Liver (tissue), 8 donors: ENCODE measurements at regions not wholly inside any gene's neighbourhood (a gene's known extent, or its start where the extent isn't known, plus 50 kb on each side); places are given as distances from the start of the nearest gene placed in this dataset.

ENCODE experiments used
- DNase-seq: peaks from one replicate; pipeline ENCODE4 v3.0.0-alpha.2; 2017; ENCODE audit warnings: low spot score
- H3K27ac ChIP-seq, 2 donors: one replicate each; pipeline ENCODE4 v1.7.0; 2013; ENCODE audit warnings: inconsistent platforms in 2 of 2, low read length in 2 of 2, control low read depth in 1 of 2, low read depth in 1 of 2, mild to moderate bottlenecking in 1 of 2
- H3K27me3 ChIP-seq, 4 donors: one replicate each; pipeline versions ENCODE4 v1.6.1 to v1.7.0; 2013; ENCODE audit warnings: low read length in 3 of 4, inconsistent platforms in 1 of 4, mild to moderate bottlenecking in 1 of 4, moderate library complexity in 1 of 4; ENCODE audit not compliant: control insufficient read depth in 4 of 4, insufficient read depth in 4 of 4
- H3K36me3 ChIP-seq, 4 donors: one replicate each; pipeline versions ENCODE4 v1.6.1 to v1.7.0; 2013; ENCODE audit warnings: low read length in 3 of 4, mild to moderate bottlenecking in 3 of 4, low read depth in 1 of 4, moderate library complexity in 1 of 4; ENCODE audit not compliant: control insufficient read depth in 4 of 4, insufficient read depth in 3 of 4
- H3K4me1 ChIP-seq, 4 donors: one replicate each; pipeline versions ENCODE4 v1.6.1 to v1.7.0; 2013; ENCODE audit warnings: low read length in 3 of 4, mild to moderate bottlenecking in 3 of 4, moderate library complexity in 1 of 4; ENCODE audit not compliant: control insufficient read depth in 4 of 4, insufficient read depth in 4 of 4
- H3K4me3 ChIP-seq, 3 donors: one replicate each; pipeline versions ENCODE4 v1.6.1 to v1.7.0; 2013; ENCODE audit warnings: low read length in 3 of 3, control low read depth in 1 of 3, low read depth in 1 of 3, mild to moderate bottlenecking in 1 of 3
- H3K9ac ChIP-seq, 2 donors: one replicate each; pipeline ENCODE4 v1.7.0; 2013; ENCODE audit warnings: low read length in 2 of 2, mild to moderate bottlenecking in 2 of 2, moderate library complexity in 2 of 2, control low read depth in 1 of 2, low read depth in 1 of 2
- H3K9me3 ChIP-seq, 4 donors: one replicate each; pipeline versions ENCODE4 v1.6.1 to v1.7.0; 2013; ENCODE audit warnings: low read length in 3 of 4; ENCODE audit not compliant: control insufficient read depth in 4 of 4
- CTCF ChIP-seq: fragments of 150-350 bp; IDR thresholded peaks from 2 replicates; pipeline ENCODE4 v1.5.1; 2017; ENCODE audit warnings: improper control_type of control experiment, low read depth, low read length; ENCODE audit not compliant: missing input control
- EGR1 ChIP-seq, 2 donors: IDR thresholded peaks; 2 replicates each; pipeline ENCODE4 v1.6.1; 2016 to 2018; ENCODE audit warnings: antibody characterized with exemption in 2 of 2, low read depth in 2 of 2
- FOXA2 ChIP-seq: IDR thresholded peaks from 2 replicates; pipeline ENCODE4 v1.6.1; 2016; ENCODE audit warnings: antibody characterized with exemption
- GABPA ChIP-seq, 2 donors: IDR thresholded peaks in 1 of 2; conservative IDR thresholded peaks in 1 of 2; 2 replicates each; pipeline ENCODE4 v1.6.1; 2016; ENCODE audit warnings: antibody characterized with exemption in 2 of 2, mild to moderate bottlenecking in 1 of 2, moderate library complexity in 1 of 2
- HNF4A ChIP-seq, 2 donors: conservative IDR thresholded peaks; 2 replicates each; pipeline ENCODE4 v1.6.1; 2016; ENCODE audit warnings: antibody characterized with exemption in 2 of 2, mild to moderate bottlenecking in 2 of 2
- HNF4G ChIP-seq: IDR thresholded peaks from 2 replicates; pipeline ENCODE4 v1.6.1; 2016; ENCODE audit warnings: antibody characterized with exemption
- JUND ChIP-seq, 2 donors: IDR thresholded peaks; 2 replicates each; pipeline ENCODE4 v1.6.1; 2016; ENCODE audit warnings: antibody characterized with exemption in 2 of 2
- RAD21 ChIP-seq, 2 donors: IDR thresholded peaks; 2 replicates each; pipeline ENCODE4 v1.6.1; 2016; ENCODE audit warnings: antibody characterized with exemption in 2 of 2, mild to moderate bottlenecking in 2 of 2
- REST ChIP-seq: IDR thresholded peaks from 2 replicates; pipeline ENCODE4 v1.6.1; 2016; ENCODE audit warnings: antibody characterized with exemption, mild to moderate bottlenecking
- RXRA ChIP-seq, 2 donors: IDR thresholded peaks; 2 replicates each; pipeline ENCODE4 v1.6.1; 2017 to 2018; ENCODE audit warnings: antibody characterized with exemption in 2 of 2, mild to moderate bottlenecking in 1 of 2
- SP1 ChIP-seq: IDR thresholded peaks from 2 replicates; pipeline ENCODE4 v1.6.1; 2018; ENCODE audit warnings: antibody characterized with exemption, mild to moderate bottlenecking
- TAF1 ChIP-seq: conservative IDR thresholded peaks from 2 replicates; pipeline ENCODE4 v1.6.1; 2016; ENCODE audit warnings: antibody characterized with exemption, mild to moderate bottlenecking
- YY1 ChIP-seq: IDR thresholded peaks from 2 replicates; pipeline ENCODE4 v1.6.1; 2016; ENCODE audit warnings: antibody characterized with exemption, mild to moderate bottlenecking
- WGBS: extraction: QIAGEN DNeasy Blood & Tissue Kit; methylation state at CpG from one replicate; pipeline ENCODE4 v1.1.7; 2013; 5-methylcytosine and 5-hydroxymethylcytosine counted together
- donor health status: healthy.
- donor health status: healthy.
- donor health status: healthy.
- donor health status: healthy.
- donor health status: healthy.

- Histone ChIP-seq H3K4me3 (no peak overlapping the region), H3K9ac (no peak overlapping the region), H3K27ac (no peak overlapping the region), H3K4me1 (no peaks in the 10 kb centered on the region), H3K36me3 (no peaks in the 10 kb centered on the region), H3K9me3 (peaks cover 2 to 8% (median 5%) of the 10 kb centered on the region in 4 donors), H3K27me3 (no peaks in the 10 kb centered on the region)
- no peak for DNase-seq
- WGBS: 89% methylated on average over 25 of the region's 25 CpGs
- TF ChIP-seq FOXA2 (no peak), HNF4A (conservative IDR thresholded peaks at IDR 0.05) (no peak), RAD21 (IDR thresholded peaks at IDR 0.05) (no peak), CTCF (no peak), JUND (IDR thresholded peaks at IDR 0.05) (no peak), SP1 (no peak), GABPA (IDR thresholded peaks at IDR 0.05 in 1 of 2, conservative IDR thresholded peaks at IDR 0.05 in 1 of 2) (no peak), EGR1 (IDR thresholded peaks at IDR 0.05; ENCODE audit: low read depth in 2 of 2) (no peak), TAF1 (no peak), REST (no peak), YY1 (no peak), HNF4G (no peak), RXRA (IDR thresholded peaks at IDR 0.05) (no peak)
Observed at GRCh38 chr7:416761-417624, 102.7 kb downstream of the PDGFA start.

DNA sequence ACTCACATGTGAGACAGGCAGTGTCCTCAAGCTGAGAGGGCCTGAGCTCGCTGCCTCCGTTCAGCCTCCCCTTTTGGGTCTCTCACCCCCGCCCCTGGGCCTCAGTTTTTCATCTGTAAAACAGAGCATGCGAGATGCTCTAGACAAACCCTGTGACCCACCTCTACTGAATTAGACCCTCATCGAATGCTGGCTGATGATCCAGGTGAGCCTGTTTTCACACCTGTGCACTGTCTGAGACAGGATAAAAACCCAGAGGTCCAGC is 102.1 kb downstream of the PDGFA start:
- WGBS: 93% methylated on average over 5 of the region's 5 CpGs
- Histone ChIP-seq H3K36me3 (no peaks in the 10 kb centered on the region), H3K9me3 (peaks cover 2 to 8% (median 5%) of the 10 kb centered on the region in 4 donors), H3K4me3 (no peak overlapping the region), H3K27ac (no peak overlapping the region), H3K9ac (no peak overlapping the region), H3K4me1 (no peaks in the 10 kb centered on the region), H3K27me3 (no peaks in the 10 kb centered on the region)
- DNase-seq: no peak
- TF ChIP-seq YY1: no peak
- no peak for TF ChIP-seq REST
- no peak for TF ChIP-seq GABPA (IDR thresholded peaks at IDR 0.05 in 1 of 2, conservative IDR thresholded peaks at IDR 0.05 in 1 of 2)
